LoVo (cell line): ENCODE measurements at regions not wholly inside any gene's neighbourhood (a gene's known extent, or its start where the extent isn't known, plus 50 kb on each side); places are given as distances from the start of the nearest gene placed in this dataset.
A peak's percentile ranks its signal among the peaks of the same experiment; 100 is the strongest.
"Not testable (repeated sequence)": the region's sequence is repeated elsewhere in the genome, so short reads cannot be mapped to it uniquely, and the experiment has no call there.

Source experiments
- DNase-seq: peaks from one replicate; pipeline ENCODE4 v3.0.0-alpha.2; 2016; ENCODE audit warnings: low spot score

DNA sequence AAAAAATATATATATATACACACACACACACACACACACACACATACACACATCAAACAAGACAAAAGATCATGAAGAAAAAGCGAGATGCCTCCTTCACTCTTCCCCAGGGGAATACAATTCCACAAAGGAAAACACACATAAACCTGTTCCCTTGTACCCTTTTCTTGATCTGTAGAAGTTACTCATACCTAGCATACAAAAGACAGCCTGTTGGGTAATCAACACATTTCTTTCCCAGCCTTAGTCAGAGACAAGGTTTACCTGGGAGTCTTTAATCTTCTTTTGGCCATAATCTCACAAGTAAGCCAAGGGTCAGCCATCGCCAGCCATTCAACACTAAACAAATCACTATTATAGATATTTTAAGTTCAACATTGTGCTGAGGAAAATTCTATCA, 407.0 kb downstream of the SUCLG1 start:
- no peak for DNase-seq

DNA sequence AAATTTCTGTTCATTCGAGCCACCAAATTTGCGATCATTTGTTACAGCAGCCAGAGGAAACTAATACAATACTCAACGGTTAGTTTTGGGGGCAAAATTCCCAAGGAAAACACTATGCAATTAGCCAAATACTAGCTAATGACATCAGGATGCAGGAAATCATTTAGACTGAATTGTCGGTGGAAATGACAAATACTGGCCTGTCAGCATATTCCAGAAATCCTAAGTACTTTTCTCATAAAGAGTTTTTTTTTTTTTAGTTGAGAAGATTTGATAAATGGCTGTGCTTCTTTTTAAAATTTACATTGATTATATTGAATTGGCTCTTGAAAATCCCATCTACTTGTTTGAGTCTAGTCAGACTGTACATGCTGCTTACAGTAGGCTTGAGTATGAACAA, 410.1 kb downstream of the SUCLG1 start:
- no peak for DNase-seq

DNA sequence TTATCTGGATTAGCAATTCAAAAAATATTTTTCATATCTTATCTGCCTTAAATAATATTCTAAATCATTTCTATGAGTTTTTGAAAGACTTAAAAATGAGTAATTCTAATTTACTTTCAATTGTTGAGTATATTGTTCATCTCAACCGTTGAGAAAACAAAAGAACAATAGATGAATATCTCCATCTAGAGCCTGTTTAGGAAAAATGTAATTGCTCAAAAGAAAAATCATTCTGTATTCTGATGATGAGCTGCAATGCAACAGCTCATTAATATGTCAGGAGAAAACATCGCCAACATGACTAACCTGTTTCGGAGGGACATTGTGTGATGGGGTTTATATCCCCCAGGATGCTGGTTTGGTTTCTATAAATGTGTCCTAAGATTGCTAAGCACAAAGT, 417.6 kb downstream of the SUCLG1 start:
- no peak for DNase-seq

DNA sequence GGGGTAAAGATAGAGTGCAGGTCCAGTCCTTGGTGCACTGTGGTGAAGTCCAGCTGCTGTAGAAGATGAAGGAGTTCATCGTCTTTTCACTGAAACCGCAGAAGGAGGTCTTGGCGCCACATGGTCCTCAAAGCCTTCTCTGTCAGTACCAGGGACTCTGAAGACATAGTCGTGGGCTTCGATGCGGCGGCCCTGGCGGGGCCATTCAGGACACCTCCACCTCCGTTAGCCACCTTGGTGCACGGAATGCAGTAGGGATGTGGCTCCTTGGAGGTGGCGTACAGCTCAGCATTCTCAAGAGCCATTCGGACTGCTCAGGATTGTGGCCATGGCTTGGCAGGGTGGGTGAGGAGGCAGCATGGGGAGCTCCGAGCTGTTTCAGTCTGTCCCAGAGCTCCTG, 418.8 kb downstream of the SUCLG1 start:
- no peak for DNase-seq

DNA sequence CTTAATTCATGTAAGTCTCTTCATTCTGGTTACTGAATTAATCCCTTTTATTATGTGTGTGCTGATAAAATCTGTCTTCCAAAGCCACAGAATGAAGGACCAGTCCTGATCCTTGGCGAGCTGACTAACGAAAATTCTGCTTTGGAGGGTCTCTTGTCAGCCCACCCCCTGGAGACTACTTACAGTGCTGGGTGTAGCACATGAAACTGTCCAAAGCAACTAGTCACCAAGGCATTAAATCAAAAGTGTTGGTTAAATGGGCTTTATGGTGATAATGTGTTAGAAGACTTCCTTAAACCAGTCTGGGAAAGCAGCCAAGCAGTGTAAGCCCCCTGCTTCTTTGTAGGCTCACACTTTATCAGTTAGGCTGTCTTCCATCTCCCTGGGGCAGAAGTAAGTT, 420.2 kb downstream of the SUCLG1 start:
- no peak for DNase-seq

DNA sequence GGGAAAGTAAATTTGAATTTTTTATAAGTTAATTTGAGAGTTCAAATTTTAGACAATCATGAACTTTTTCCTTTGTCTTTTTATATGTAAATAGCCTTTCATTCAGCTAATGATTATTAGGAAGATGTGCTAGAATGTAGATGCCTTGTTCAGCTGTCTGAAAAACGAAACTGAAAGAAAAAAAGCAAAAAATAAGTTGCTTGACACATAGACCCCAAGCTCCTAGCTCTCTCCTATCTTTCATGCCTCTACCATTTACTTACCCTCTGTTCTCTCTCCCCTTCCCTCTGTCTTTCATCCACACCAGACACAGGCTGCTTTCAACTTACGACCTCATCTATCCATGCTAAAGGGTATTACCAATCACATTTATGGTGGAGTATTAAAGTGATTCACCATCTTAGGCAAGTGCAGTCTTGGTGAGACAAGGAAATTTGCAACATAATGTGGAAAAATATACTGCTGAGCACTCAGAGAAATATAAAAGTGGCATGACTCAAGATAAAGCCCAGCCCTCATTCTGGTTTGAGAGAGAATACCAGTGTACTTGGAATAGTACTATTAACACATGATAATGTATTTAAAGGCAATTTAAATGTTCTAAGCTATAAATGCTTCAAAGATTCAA, 425.6 kb downstream of the SUCLG1 start:
- DNase-seq: no peak

DNA sequence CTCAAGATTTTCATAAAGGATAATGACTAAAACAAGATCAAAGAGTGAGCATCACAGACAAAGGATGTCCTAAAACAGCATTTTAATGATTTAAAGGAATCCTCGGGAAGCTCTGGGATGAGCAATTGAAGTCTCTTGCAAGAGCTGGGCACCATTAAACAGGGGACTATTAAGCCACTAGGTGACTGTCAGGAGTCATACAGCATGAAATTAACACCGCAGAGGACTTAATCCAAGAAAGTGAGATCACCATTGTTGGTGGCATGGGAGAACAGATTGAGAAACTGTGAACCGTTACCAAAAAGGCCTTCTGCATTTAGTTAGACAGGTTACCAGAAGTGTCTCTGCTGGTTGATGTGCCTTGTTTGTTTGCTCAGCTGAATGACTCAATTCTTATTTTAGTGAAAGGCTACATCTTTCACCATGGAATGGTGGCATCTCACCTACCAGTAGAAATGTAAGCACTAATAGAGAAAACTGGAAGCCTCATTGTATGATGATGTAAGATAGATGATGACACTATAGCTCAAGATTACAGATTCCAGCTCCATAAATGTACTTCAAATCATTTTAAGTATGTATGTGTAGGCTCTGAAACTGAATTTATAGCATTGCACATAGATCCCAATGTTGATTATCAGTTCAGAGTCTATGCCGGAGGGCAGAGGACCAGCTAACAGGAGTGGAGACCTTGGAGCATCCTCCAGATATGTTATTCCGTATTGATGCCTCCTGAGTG, 427.6 kb downstream of the SUCLG1 start:
- no peak for DNase-seq

DNA sequence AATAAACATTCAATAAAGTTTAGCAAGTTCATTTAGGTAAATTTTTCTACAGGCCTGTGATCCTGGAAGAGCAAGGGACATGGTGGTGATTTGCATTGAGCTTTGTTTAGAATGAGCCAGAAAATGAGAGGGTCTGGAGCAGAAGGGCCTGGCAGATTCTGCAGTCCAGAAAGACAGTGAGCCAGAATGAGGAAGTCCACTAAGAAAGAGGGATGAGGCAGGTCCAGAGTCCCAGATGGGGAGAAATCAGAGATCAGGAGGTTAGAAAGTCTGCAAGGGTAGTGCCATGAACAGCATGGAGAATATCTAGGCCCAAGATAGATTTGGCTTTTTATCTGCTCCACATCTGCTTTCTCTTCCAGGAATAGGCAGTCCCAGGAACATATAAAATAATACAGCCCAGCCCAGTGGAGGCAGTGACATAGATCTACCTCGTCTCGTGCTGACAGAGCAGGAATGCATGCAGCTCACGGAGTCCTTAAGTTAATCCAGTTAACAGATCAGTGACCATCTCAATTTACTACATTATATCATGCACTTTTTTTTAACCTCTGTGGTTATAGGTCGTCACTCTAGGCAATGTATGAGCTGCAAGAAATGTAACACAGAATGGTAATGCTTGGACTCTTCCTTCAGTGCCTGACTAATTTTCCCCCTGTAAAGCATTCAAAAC, 429.0 kb downstream of the SUCLG1 start:
- DNase-seq: no peak

DNA sequence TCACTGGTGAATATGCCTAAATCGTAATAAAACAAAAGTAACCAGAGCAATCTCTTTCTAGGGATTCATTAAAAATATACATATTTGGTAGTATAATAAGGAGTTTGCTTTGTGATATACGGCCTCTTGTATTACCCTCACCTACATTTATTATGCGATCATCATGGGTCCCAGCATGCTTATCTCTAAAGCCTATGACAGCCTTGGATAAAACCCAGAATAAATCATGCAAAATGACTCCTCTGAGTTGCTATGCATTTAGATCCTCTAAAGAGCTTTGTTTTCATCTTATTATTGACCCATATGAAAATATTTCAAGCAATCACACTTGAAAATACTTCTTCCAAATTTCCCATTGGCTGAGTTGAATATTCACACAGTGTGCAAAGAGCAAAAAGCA, 432.3 kb downstream of the SUCLG1 start:
- no peak for DNase-seq

DNA sequence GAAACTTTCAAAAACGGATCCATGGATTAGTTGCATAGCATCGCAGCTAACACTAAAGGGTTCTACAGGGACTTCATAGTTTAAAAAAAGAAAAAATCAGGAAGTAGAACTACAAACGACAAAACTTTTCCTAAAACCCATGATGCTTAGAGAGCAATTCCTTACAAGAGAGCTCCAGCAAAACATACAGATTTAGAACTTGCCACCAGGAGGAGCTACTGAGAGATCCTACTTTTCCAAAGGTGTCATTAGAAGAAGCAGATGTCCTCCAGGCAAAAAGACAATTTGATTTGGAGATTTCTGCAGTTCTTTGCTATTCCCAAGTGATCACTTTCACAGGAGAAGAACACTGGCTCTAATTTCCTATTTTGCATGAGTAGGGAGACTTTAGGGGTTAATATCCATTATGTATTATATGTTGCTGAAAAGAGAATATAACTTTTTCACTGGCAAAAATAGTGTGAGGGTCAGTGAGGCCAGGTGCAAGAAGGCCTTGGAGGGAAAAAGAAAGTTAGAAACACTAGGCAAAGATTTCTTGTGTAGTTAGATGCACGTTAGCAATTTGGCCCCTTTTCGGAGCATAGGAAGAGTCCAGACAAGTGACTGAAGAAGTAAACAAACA, 436.2 kb downstream of the SUCLG1 start:
- DNase-seq: peak; percentile 69

DNA sequence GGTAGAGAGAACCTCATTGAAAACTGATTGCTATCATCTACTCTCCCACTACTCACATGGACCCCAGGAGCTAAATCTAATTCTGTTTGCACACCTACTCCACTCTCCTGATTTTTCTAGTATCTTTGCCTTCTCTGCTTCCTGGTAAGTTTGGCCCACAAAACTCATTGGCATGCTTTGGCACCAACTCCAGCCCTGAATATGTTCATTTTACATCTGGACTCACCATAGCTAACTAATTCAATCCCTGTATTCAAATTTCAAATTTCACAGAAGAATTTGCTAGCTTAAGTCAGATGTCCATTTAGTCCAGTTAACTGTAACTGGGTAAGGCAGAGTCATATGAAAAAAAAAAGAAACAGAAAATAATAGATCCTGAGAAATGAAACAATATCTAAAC, 442.1 kb downstream of the SUCLG1 start:
- no peak for DNase-seq

DNA sequence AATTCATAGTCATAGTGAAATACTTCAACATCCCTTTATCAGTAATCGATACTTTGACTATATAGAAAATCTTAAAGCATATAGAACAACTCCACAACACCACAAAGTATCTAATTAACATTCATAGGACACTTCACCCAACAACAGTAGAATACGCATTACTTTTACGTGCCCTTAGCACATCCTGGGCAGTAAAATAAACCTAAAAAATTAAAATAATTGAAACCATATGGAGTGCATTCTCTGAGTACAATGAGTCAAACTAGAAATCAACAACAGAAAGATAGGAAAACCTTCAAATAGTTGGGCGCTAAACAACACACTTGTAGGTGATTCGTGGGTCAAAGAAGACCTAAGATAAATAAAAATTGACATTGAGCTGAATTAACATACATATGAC, 442.9 kb downstream of the SUCLG1 start:
- no peak for DNase-seq

DNA sequence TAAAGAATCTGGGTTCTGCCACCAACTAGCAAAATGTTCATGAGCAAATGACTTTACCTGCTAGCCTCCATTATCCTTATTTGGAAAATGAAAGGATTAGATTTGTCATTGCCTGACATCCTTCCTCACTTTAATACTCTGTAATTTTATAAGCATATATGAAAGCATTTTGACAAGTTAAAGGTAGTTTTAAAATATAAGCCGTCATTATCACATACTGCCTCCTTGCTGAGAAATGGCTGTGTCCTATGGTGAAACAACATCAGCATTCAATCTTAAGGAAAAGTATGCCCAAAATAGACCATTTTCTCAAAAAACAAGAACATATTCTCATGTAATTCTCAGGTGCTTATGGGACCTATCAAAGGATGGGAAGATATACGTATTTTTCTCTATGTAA, 461.2 kb downstream of the SUCLG1 start:
- no peak for DNase-seq

DNA sequence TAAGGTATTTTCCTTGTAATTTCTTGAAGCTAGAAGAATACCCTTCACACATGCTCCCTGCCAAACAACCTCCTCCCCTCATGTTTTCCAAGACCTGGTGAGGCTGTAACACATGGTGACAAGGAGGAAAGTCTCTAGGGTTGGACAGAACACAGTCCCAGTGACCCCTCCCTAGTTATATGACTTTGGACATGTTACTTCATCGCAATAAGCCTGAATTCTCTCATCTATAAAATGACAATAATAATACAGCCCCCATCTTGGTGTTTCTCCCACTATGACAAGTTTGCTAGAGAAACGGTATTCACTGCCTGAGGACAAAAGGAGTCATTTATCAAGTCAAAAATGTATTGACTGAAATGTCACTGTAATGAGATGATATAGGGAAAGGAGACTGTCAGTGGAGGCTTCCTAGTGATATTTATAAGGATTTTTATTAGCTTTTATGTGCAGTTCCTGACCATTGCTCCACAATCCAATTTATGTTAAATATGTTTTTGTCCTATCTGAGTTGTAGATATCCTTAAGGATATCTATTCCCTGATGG, 464.4 kb downstream of the SUCLG1 start:
- no peak for DNase-seq

DNA sequence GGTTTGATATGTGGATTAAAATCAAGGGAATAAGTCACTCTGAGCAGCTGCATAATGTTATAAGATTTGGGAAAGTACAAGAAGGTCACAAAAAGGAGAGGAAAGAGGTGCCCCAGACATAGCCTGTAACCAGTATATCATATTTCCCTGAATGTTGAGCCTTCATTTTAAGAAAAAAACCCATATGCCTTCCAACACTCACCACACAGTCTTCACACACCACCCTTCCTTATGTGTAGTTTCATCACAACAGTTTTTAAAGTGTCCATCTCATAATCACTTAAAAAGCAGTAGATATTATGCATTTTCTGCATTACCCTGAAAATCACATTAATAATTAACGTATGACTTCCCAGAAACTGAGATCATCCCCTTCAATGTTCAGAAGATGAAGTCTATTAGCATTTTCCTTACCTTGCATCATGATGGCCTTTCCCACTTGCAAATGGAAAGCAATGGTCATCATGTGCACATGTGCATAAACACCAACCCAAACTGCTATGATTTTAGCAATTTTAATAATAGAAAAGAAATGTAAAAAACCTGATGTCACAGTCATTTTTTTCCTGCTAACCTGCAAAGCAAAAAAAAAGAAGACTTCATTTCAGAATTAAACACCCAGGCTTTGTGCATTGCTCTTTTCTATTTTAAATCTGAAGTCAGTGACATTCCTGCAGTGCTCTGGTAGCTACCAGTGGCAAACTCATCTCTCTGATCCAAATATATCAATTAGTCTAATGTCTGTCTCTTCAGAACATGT, 465.0 kb downstream of the SUCLG1 start:
- no peak for DNase-seq

DNA sequence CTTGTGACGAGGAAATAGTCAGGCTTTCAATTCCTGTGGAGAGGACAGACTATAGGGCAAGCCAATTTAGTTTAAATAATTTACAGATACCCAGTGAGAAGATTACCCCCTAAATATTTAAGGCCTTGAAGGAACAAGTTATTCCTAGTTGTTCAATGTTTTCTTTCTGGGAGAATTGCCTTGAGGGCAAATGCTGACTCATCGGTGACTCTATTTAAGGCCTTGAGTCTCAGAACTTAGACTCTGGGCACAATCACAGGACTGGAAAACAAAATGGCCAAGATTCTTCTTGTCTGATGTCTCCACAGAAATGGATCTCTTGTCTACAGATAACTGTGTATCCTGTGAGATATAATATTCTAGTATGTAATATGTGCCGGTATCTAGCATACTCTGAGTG, 467.1 kb downstream of the SUCLG1 start:
- DNase-seq: no peak

DNA sequence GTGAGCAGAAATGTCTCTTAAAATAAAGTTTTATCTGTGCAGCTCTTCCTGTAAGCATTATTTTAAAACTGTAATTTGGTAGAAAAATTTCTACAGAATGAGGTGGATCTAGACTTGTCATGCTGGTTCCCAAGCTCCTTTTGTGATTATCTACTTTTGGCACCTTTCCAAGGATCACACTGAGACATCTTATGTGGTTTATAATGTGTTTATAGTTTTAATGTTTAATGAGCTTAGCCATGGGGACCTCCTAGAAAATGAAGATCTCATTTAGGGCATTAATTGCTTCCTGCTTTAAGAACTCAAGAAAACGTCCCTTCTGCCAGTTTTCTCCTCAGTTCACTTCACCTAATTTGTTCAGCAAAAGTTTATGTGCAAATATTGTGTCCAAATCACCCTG, 468.4 kb downstream of the SUCLG1 start:
- DNase-seq: no peak

DNA sequence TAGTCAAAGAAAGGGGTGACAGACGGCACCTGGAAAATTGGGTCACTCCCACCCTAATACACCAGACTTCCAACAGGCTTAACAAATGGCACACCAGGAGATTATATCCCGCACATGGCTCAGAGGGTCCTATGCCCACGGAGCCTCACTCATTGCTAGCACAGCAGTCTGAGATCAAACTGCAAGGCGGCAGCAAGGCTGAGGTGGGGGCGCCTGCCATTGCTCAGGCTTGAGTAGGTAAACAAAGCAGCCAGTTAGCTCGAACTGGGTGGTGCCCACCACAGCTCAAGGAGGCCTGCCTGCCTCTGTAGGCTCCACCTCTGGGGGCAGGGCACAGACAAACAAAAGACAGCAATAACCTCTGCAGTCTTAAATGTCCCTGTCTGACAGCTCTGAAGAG, 482.5 kb downstream of the SUCLG1 start:
- not testable (repeated sequence) for DNase-seq

DNA sequence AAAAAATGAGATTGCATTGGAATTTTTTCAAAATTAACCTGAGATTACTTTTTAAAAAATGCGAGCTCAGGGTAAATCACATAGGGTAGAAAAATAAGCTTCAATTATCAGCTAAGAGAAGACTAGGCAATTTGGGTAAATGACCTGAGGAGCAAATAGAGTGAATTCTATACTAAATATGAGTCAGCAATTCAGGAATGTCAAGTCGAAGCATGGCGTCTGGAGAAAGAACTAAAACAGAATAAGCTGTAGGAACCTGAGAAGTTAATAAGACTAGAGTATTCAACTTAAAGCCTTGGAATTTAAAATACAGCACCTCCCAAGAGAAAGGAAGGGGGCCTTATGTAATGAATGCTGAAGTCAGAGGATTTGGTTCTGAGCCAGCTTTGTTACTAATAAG, 487.0 kb downstream of the SUCLG1 start:
- DNase-seq: no peak

DNA sequence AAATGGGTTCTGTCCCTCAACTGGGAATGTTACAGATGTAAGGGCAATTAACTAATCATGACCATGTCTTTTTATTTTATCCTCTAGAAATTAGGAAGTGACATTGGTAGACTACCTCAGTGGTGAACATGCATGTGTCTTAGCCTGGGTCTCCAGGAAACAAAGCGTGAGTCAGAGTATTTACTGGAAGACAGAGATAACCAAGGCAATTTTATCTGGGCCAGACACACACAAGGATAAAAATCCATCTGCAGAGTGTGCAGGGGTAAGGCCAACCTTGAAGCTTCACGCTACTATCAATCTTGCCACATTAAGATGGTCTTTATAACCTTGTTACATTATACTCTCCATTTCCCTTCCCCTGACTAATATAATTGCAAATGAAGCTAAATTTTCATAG, 487.5 kb downstream of the SUCLG1 start:
- no peak for DNase-seq

DNA sequence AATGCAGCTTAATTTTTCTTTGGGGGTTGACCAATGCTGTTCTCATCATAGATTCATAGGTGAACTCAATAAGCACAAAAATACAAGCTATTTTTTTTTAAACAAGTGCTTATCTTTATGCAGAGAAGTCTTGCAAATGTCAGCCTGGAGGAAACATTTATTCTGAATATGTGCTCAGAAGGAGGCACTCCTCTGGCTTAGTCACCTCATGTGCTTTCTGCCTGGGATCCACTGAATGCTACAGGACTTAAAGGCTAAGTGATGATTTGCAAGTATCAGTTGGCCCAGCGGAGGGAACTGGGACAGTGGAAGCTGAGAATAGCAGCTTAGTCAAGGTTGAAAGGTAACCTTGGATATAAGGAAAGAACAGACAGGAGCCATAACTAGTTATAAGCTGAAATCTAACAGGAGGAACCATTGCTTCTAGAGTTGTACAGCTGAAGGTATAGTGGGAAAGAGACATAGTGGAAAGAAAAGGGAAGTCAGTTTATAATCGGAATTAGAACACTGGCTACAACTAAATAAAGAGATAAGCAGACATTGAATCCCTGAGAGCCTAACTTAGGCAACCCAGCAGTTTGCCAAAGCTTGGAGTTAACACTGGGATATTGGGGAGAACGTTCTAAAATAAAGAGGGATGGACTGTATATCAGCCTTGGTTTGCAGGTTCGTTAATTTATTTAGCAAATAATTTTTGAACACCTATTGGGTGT, 488.7 kb downstream of the SUCLG1 start:
- DNase-seq: no peak
